Stimulated activated CD8-positive, alpha-beta memory T cell treated with anti-CD3 and anti-CD28 coated beads, Interleukin-12 subunit alpha, Interleukin-12 subunit beta, amount 100 ng/mL, for 24 hours (primary cell): ENCODE measurements at regions not wholly inside any gene's neighbourhood (a gene's known extent, or its start where the extent isn't known, plus 50 kb on each side); places are given as distances from the start of the nearest gene placed in this dataset.
"Not testable (repeated sequence)": the region's sequence is repeated elsewhere in the genome, so short reads cannot be mapped to it uniquely, and the experiment has no call there.

Experiments
- DNase-seq: peaks from one replicate; pipeline ENCODE4 v3.0.0-alpha.2; 2020; ENCODE audit errors: extremely low read depth

DNA sequence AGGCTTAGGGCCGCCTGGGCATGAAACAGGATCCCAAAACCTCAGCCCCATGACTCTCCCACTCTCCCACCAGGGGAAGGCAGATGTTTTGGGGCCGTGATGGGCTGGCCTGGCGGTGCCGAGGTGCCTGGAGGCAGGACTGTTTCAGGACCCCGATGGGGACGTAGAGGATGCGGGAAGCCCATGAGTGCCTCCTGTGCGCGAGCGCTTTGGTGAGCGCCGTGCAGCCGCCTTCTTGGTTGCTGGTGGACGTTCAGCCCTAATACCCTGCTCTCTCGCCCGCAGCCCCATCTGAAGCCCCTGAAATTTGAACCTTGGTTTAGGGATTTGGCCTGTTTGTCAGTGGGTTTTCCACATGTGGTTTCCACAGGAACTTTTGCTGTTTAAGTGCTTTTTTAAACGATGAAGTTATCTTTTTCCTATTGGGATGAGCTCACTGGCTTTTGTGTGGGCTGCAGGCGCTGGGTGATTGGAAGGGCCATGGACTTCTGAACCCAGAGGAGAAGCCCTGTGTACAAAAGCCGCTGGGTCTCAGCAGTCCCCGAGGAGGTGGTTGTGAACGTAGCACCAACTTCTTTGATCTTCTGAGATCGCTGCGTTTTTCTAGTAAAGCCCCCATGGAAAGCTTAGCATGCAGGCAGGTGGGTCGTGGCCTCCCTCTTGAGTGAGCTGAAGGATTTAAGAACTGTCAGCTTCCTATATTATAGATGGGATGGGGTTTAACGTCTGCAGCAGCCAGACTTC, 145.7 kb downstream of the NPIPB11 start:
- DNase-seq = not testable (repeated sequence)

DNA sequence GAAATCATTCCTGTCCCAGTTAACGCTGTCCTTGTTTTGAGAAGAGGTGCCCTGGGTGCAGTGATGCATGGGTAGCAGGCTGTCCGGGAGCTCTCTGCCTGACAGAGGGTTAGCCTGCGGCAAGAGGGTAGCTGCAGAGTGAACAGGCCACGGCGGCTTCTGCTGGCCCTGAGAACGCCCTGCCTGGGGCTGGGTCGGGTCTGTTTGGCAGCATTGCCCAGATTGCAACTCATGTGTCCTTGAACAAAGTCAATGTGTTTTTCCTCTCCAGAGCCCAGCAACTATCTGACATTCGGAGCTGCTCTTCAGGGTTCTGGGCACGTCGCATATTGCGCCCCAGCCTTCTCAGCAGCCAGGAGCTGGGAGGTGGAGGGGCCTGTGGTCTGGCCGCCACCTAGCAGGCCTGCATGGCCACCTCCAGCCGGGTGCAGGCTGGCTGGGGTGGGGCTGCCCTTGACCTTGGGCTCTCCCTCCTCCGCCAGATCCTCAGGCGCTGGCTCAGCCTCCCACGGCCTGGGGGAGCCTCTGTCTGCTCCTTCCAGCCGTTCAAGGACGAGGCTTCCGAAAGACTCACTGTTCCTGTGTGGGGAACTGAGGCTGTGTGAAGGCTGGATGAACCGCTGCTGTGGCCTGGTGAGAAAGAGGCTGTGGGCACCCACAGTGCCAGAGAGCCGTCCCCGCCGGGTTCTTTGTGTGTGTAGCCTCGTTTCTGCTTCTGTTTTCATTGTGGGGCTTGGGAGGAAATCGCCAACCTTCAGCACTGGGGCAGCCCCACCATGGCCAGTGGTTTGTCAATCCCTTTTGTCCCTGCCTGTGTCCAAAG, 146.7 kb downstream of the NPIPB11 start:
- DNase-seq = not testable (repeated sequence)

DNA sequence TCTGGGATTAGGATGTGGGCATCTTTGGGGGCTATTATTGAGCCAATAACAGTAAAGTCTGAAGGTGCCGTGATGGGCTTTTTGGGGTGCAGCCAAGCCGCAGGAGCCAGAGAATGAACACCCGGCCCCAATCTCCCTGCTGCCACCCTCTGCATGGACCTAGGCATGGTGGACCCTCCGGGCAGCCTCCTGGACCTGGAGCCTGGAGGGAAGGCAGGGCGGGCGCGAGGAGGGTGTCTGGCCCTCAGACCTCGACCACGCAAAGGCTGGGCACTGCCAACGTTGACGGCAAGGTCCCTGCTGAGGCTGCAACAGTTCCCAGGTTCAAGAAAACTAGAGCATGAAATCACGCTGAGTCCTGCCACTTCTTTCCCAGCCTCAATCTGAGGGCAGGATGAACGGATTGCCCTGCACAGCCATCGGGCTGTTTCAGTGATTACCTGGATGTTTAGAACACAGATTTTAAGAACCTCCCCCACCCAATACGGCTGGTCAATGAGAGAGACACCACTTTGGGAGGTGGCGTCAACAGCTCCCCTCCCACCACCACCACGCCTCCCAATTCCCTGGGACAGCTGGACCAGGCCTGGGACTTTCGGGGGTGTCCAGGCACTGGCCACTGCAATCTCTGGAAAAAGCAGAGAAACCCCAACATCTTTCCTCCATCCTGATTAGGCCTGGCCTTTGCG, 147.4 kb downstream of the NPIPB11 start:
- DNase-seq = not testable (repeated sequence)

DNA sequence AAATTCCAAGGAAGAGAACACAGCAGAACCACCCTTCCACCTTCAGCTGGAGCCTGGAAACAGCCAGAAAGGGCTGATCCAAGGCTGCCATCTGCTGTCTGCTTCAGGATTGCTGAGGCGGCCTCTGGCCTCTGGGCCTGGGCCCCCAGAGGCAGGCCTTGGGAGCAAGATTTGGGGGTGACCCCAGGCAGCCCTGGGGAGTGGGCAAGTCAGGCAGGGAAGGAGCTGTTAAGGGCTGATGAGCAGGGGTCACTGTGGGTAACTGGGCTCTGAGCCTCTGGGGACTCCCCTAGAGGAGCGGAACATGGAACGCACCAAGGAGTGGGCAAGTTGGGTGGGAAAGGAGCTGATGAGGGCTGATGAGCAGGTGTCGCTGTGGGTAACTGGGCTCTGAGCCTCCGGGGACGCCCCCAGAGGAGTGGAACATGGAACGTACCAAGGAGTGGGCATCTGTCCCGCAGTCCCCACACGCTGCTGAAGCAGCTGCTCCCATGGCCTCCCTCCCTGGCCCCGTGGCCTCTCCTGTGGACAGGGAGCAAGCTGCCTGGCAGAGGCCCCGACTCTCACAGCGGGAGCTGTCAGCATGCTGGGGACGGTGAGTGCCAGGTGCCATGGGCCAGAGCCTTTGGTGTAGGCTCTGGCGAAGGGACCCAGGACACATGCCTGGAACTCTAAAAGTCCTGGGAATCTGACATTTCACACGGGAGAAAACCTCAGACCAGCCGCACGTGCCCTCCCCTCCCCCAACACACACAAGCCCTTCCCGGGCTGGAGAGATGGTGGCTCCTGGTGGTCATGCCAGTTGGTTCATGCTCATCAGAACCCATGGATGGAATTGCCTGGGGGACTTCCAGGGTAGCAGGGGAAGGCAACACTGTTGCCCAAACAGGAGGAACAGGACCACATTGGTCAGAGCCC, 148.8 kb downstream of the NPIPB11 start:
- not testable (repeated sequence) for DNase-seq

DNA sequence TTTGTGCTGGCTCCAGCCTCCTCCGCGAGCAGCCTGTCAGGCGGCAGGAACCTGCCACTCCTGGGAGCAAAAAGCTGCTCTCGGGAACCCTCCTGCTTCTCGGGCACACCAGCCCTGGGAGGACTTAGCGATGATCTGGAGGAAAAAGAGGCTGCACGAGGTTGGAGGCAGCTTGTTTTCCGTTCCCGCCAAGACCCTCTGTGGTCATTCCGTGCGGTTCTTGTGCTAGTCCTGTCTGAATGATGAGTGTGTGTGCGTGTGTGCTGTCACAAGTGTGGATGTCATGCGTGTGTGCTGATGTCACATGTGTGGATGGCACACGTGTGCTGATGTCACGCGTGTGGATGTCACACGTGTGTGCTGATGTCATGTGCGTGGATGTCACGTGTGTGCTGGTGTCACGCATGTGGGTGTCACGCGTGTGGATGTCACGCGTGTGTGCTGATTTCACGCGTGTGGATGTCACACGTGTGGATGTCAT, 150.0 kb downstream of the NPIPB11 start:
- DNase-seq = no peak

DNA sequence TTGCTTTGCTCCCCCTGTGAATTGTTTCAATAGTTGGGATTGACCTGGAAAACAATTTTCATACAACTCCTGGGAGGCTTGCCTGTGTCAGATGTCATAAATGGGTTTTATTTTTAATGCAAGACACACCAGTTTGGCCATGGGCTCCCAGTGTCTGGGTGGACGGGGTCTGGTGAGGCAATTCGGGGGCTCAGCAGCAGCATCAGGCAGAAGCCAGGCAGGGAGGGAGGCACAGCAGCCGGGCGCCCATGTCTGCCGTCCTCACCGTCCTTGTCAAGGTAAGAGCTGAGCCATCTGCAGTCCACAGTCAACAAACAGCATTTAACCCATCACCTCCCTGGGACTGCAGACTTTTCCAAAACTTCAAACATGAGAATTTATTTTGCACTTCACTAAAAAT, 150.6 kb downstream of the NPIPB11 start:
- not testable (repeated sequence) for DNase-seq

DNA sequence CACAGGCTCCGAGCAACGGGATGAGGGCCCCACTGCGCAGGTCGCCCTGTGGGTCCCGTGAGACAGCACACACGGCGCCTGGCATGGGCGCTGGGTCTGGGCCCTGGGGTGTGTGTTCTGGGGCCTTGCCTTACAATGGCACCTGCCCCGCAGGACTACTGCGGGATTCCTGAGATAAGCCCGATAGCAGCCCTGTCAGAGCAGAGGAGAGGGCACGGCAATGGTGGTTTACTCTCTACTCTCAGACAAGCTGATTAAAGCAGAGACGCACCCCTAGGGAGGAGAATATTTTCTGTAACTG, 151.1 kb downstream of the NPIPB11 start:
- DNase-seq = not testable (repeated sequence)

DNA sequence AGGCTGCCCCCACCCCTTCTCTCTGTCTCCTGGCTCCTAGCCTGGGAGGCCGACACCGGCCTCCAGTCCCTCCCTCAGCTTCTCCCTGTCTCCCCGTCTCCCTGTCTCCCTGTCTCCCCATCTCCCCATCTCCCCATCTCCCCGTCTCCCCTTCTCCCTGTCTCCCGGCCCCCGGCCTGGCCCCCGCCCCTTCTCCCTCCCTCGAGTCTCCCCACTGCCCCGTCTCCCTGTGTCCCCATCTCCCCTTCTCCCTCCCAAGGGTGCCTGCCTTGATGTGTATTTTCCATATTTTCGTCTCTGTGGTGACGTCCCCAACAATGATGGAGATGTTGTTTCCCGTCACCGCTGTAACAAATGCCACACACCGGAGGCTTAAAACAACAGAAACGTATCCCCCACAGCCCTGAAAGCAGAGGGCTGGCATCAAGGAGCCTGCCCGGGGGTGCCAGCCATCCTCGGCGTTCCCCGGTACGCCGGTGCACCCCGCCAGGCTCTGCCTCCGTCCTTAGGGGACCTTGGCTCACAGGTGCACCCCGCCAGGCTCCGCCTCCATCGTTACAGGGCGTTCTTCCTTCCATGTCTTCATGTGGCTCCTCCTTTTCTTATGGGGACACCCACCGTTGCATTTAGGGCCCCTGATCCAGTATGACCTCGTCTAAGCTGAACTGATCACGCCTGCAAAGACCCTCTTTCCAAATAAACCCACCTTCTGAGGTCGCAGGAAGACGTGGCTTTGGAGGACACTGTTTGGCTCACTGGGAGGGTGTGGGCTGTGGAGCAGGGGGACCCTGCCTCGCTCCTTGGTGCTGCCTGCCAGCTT, 151.6 kb downstream of the NPIPB11 start:
- no peak for DNase-seq

DNA sequence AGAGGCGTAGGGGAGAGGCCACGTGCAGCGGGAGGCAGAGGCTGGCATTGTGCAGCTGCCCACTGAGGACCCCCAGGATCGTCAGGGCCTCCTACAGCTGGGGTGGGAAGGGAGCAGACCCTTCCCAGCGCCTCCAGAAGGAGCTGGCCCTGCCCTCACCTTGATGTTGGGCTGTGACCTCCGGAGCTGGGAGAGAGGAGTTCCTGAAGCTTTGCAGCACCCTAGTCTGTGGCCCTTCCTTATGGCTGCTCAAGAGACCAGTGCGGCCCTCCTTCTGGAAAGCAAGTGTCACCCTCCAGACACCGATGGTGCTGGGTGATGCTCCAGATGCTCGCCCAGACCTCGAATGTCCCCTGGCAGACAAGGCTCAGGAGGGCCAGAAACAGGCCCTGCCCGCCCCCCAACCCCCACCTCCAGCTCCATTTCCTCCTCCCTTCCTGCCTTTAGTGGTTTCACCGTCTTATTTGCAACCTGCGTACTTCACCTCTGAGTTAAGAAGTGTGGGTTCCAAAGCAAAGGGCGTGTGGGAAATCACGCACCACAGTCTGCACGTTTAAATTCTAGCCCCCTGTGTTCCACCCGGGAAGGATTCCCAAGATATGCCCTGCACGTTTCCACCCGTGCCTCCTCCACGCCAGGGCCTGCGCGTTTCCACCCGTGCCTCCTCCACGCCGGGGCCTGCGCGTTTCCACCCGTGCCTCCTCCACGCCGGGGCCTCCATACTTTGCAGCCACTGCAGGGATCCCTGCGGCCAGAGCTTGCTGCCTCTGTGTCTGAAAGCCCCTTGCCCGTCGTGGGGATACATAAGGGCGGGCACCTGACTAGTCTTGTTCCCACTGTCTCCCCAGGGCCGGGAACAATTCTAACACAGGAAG, 152.6 kb downstream of the NPIPB11 start:
- DNase-seq = not testable (repeated sequence)

DNA sequence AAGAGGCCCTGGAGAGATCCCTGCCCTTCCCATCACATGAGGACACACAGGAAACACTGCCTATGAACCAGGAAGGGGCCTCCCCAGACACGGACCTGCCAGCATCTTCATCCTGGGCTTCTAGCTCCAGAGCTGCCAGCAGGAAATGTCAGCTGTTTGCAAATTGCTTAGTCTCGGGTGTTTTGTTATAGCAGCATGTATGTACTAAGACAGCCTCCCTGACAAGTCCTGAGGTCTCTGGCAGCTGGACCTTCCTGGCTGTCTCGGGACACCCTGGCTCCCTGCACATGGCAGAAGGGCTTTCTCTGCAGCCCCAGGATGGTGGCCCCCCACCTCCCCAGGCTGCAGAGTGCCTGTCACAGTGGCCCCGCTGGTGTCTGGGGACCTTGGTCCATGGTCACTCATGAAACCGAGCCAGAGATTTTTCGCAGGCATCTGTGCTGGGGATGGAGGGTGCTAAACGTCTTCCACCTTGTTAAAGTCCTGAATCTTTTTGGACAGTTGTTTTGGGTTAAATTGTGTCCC, 153.4 kb downstream of the NPIPB11 start:
- DNase-seq = not testable (repeated sequence)

DNA sequence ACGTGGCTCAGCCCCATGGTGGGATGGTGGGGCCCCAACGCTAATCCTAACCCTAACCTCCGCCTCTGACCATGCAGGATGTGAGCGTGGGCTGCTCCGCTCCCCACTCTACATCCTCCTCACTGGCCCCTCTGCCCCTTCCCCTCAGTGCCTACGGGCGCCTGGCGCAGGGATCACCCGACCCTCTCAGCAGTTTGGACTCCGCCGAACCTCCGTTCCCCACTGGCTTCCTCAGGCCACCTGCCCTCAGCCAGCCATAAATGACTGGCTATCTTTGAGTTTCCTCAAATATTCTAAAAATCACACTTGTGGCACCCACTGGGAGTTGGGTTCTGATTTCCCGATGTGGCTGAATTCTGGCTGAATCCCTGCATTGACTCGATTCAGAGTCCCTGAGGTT, 154.2 kb downstream of the NPIPB11 start:
- DNase-seq = not testable (repeated sequence)

DNA sequence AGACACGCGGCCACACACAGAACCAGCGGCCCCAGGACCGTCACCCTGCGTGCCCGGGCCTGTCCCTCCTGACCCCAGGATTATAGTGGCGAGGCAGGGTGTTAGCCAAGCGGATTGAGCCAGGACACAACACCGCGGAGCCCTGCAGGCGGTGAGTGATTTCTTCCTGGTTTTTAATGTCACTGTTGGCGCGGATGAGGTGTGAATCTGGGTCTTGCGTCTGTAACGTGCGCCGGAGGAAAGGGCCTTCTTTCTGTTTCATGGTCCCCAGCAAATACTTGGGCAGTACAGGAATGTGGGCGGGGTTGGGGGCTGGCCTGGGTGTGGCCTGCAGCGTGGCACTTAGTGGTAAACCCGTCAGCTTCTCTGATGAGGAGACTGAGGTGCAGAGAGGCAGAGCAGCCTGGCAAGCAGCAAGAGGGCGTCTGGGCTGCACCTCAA, 154.9 kb downstream of the NPIPB11 start:
- DNase-seq = not testable (repeated sequence)

DNA sequence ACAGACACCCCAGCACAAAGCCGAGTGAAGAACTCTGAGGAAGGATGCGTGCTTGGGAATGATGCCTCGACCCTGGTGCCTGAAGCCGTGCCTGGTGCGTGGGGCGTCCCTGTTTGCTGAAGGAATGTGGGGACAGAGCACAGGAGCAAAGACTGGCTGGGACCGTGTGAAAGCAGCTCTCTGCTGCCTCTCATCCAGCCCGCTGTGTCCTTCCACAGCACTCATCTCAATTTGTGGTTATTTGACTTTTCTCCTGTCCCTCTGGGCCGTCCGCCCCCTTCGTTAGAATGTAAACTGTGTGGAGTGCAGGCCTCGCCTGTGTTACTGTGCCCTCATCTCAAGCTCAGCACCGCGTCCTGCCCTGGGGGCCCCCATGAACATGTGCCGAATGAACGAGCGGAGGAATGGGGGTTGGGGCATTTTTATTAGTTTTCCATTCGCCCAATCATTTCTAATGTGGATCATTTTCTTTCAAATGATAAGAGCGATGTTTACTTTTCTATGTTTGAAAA, 155.5 kb downstream of the NPIPB11 start:
- not testable (repeated sequence) for DNase-seq

DNA sequence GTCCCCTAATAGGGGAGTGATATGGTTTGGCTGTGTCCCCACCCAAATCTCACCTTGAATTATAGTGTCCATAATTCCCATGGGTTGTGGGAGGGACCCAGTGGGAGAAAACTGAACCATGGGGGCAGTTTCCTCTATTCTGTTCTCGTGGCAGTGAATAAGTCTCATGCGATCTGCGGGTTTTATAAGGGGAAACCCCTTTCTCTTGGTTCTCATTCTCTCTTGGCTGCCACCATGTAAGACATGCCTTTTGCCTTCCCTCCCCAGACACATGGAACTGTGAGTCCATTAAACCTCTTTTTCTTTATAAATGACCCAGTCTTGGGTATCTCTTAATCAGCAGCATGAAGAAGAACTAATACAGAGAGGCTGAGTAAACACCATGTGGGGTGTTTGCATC, 156.0 kb downstream of the NPIPB11 start:
- not testable (repeated sequence) for DNase-seq

DNA sequence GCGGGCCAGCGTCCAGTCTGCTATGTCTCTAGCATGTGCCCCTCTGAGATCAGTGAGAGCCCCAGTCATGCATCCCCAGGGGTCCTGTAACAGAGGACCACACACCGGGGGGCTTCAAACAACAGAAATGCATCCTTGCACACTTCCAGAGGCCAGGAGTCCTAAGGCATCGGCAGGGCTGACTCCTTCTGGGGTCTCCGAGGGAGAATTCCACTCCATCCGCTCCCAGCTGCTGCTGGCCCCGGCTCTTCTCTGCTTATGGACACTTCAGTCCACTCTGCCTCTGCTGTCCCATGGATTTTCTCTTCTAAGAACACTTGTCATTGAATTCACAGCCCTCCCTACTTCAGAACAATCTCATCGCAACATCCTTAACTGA, 157.6 kb downstream of the NPIPB11 start:
- DNase-seq = not testable (repeated sequence)

DNA sequence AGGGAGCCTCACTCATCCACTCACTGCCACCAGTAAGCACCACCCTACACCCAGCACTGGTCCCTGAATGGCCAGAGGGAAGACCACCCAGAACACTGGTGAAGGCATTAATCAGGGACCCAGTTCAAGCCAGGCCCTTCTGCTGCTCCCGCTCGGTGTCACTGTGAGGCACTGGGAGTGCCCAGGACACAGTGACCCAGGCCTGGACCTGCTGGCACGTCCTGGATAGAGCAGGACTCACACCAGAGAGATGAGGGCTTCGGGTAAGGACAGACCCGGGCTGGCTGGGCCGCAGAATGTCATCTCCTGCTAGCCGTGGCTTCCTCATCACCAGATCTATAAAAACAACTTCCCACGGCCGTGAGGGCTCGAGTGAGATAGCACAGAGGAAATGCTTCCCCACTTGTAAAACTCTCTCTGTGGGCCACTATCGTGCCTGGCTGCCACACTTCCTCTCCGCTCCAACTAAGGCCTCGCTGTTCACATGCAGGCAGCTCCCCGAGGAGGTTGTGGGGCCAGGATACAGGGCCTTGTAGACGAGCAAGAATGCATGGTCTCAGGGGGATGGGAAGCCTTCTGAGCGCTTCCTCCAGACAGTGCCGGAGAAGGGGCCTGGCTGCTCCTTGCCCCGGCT, 158.1 kb downstream of the NPIPB11 start:
- DNase-seq = not testable (repeated sequence)

DNA sequence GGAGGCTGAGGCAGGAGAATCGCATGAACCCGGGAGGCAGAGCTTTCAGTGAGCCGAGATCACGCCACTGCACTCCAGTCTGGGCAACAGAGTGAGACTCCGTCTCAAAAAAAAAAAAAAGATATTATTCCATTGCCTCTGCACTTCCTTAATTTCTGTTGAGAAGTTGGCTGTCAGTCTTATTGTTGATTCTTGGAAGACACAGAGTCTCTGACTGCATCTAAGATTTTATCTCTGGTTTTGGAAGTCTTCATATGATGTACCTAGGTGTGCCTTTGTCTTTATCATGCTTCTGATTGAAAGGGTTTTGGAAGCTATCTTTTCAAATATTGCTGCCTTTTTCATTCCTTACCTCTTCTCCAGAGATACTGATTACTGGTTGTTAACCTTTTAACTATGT, 160.4 kb downstream of the NPIPB11 start:
- DNase-seq = not testable (repeated sequence)

DNA sequence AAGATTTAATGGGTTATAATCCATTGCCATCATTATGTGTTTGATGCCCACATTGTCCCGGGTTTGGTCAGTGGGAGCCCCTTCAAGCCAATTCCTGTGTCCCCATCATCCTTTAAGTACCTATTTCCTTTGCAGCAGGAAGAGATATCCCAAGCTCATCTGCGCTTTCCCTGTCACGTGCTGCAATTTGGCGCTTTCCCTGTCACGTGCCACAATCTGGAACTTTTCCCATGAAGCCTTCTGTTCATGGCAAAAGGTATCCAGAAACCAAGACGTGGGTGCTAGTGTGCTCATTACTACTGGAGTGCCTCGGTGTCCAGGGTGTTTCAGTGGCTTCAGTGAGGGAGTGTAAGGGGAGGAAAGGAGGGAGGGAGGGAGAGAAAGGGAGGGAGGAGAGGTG, 168.5 kb downstream of the NPIPB11 start:
- DNase-seq = no peak
